ENCODE measurements at regions not wholly inside any gene's neighbourhood (a gene's known extent, or its start where the extent isn't known, plus 50 kb on each side); places are given as distances from the start of the nearest gene placed in this dataset.

- DNase-seq (ENCODE audit: low spot score), result no peak
Observed at GRCh38 chr4:181952478-181952877, 290.7 kb upstream of the TENM3 start.

- no peak for DNase-seq (ENCODE audit: low spot score)
Observed at GRCh38 chr4:181956512-181956911, 286.7 kb upstream of the TENM3 start.

- DNase-seq (ENCODE audit: low spot score), result peak; percentile 27
Observed at GRCh38 chr4:181957088-181957487, 286.1 kb upstream of the TENM3 start.

GRCh38 chr4:181958446-181958845, 284.8 kb upstream of the TENM3 start:
- no peak for DNase-seq (ENCODE audit: low spot score)

GRCh38 chr4:181959121-181959520, 284.1 kb upstream of the TENM3 start:
- no peak for DNase-seq (ENCODE audit: low spot score)

GRCh38 chr4:181960384-181960783, 282.8 kb upstream of the TENM3 start:
- DNase-seq (ENCODE audit: low spot score), result no peak

- DNase-seq (ENCODE audit: low spot score), result no peak
Observed at GRCh38 chr4:181962321-181962720, 280.9 kb upstream of the TENM3 start.

GRCh38 chr4:181964731-181965130, 278.5 kb upstream of the TENM3 start:
- no peak for DNase-seq (ENCODE audit: low spot score)

- no peak for DNase-seq (ENCODE audit: low spot score)
Observed at GRCh38 chr4:181966104-181966551, 277.1 kb upstream of the TENM3 start.

- no peak for DNase-seq (ENCODE audit: low spot score)
Observed at GRCh38 chr4:181967401-181967800, 275.8 kb upstream of the TENM3 start.

GRCh38 chr4:181968371-181968770, 274.8 kb upstream of the TENM3 start:
- DNase-seq (ENCODE audit: low spot score), result no peak

GRCh38 chr4:181969151-181969550, 274.1 kb upstream of the TENM3 start:
- no peak for DNase-seq (ENCODE audit: low spot score)

GRCh38 chr4:181970366-181970765, 272.8 kb upstream of the TENM3 start:
- DNase-seq (ENCODE audit: low spot score), result no peak

GRCh38 chr4:181971411-181971810, 271.8 kb upstream of the TENM3 start:
- no peak for DNase-seq (ENCODE audit: low spot score)

GRCh38 chr4:181971973-181972372, 271.2 kb upstream of the TENM3 start:
- no peak for DNase-seq (ENCODE audit: low spot score)

- DNase-seq (ENCODE audit: low spot score), result no peak
Observed at GRCh38 chr4:181976764-181977163, 266.4 kb upstream of the TENM3 start.

- no peak for DNase-seq (ENCODE audit: low spot score)
Observed at GRCh38 chr4:181982437-181982836, 260.8 kb upstream of the TENM3 start.

- DNase-seq (ENCODE audit: low spot score), result no peak
Observed at GRCh38 chr4:181982856-181983255, 260.3 kb upstream of the TENM3 start.

GRCh38 chr4:181987392-181987791, 255.8 kb upstream of the TENM3 start:
- DNase-seq (ENCODE audit: low spot score), result no peak

GRCh38 chr4:181989071-181989470, 254.1 kb upstream of the TENM3 start:
- DNase-seq (ENCODE audit: low spot score), result no peak

GRCh38 chr4:181991369-181992108, 251.7 kb upstream of the TENM3 start:
- no peak for DNase-seq (ENCODE audit: low spot score)

- DNase-seq (ENCODE audit: low spot score), result no peak
Observed at GRCh38 chr4:181998398-181999295, 244.6 kb upstream of the TENM3 start.

GRCh38 chr4:182000077-182000476, 243.1 kb upstream of the TENM3 start:
- no peak for DNase-seq (ENCODE audit: low spot score)

Data from globus pallidus (tissue), 1 donor.